HFF-Myc (cell line): ENCODE measurements at regions not wholly inside any gene's neighbourhood (a gene's known extent, or its start where the extent isn't known, plus 50 kb on each side); places are given as distances from the start of the nearest gene placed in this dataset.

ENCODE experiments used
- DNase-seq: peaks from one replicate; pipeline ENCODE4 v3.0.0-alpha.2; 2011; ENCODE audit warnings: low read depth; ENCODE audit errors: extremely low read depth
- H3K4me3 ChIP-seq: replicated peaks from 2 replicates; pipeline ENCODE4 v1.5.1; 2011; ENCODE audit warnings: low read depth, mild to moderate bottlenecking, control low read depth, low read length
- CTCF ChIP-seq: IDR thresholded peaks from 2 replicates; pipeline ENCODE4 v1.5.1; 2012; ENCODE audit warnings: mild to moderate bottlenecking, low read depth, low read length, control low read depth; ENCODE audit errors: missing control alignments

GRCh38 chr13:86714495-86714894, 915.3 kb upstream of the SLITRK6 start:
- no peak for TF ChIP-seq CTCF
- DNase-seq = no peak
- no peak overlapping the region for H3K4me3 ChIP-seq

- DNase-seq = no peak
- no peak for TF ChIP-seq CTCF
- no peak overlapping the region for H3K4me3 ChIP-seq
These were observed 925.9 kb upstream of the SLITRK6 start for GRCh38 chr13:86725105-86725504.

GRCh38 chr13:86729206-86729605, 930.0 kb upstream of the SLITRK6 start:
- H3K4me3 ChIP-seq = no peak overlapping the region
- TF ChIP-seq CTCF = no peak
- no peak for DNase-seq

GRCh38 chr13:86731987-86732386, 932.8 kb upstream of the SLITRK6 start:
- no peak for DNase-seq
- no peak overlapping the region for H3K4me3 ChIP-seq
- no peak for TF ChIP-seq CTCF

GRCh38 chr13:86737334-86737932, 933.7 kb upstream of the SLITRK5 start:
- DNase-seq = no peak
- TF ChIP-seq CTCF = no peak
- no peak overlapping the region for H3K4me3 ChIP-seq

GRCh38 chr13:86741762-86742285, 929.3 kb upstream of the SLITRK5 start:
- no peak overlapping the region for H3K4me3 ChIP-seq
- no peak for DNase-seq
- no peak for TF ChIP-seq CTCF
